GM12891 (cell line): ENCODE measurements at regions not wholly inside any gene's neighbourhood (a gene's known extent, or its start where the extent isn't known, plus 50 kb on each side); places are given as distances from the start of the nearest gene placed in this dataset.

Experiments
- DNase-seq: peaks from one replicate; pipeline ENCODE4 v3.0.0; 2011; ENCODE audit warnings: low spot score; ENCODE audit not compliant: insufficient read length
- FAIRE-seq: peaks from 2 replicates; lab custom pipeline; 2011; peaks lifted over from hg19 to GRCh38; lab: Jason Lieb, UNC
- PAX5 ChIP-seq: IDR thresholded peaks from 2 replicates; pipeline ENCODE4 v1.6.1; 2011; ENCODE audit warnings: low read length, moderate library complexity, mild to moderate bottlenecking; ENCODE audit not compliant: insufficient read depth, severe bottlenecking
- POLR2A ChIP-seq: IDR thresholded peaks from 2 replicates; pipeline ENCODE4 v1.6.1; 2011; ENCODE audit warnings: low read depth, low read length, control low read depth
- POLR2AphosphoS5 ChIP-seq: IDR thresholded peaks from 2 replicates; pipeline ENCODE4 v1.6.1; 2011; ENCODE audit warnings: low read depth, low read length, control low read depth
- POU2F2 ChIP-seq: IDR thresholded peaks from 2 replicates; pipeline ENCODE4 v1.6.1; 2011; ENCODE audit warnings: low read depth, mild to moderate bottlenecking, control low read depth, low read length, moderate library complexity
- SPI1 ChIP-seq: IDR thresholded peaks from 2 replicates; pipeline ENCODE4 v1.6.1; 2011; ENCODE audit warnings: low read depth, low read length, control low read depth
- TAF1 ChIP-seq: IDR thresholded peaks from 2 replicates; pipeline ENCODE4 v1.6.1; 2011; ENCODE audit warnings: low read depth, low read length, control low read depth

DNA sequence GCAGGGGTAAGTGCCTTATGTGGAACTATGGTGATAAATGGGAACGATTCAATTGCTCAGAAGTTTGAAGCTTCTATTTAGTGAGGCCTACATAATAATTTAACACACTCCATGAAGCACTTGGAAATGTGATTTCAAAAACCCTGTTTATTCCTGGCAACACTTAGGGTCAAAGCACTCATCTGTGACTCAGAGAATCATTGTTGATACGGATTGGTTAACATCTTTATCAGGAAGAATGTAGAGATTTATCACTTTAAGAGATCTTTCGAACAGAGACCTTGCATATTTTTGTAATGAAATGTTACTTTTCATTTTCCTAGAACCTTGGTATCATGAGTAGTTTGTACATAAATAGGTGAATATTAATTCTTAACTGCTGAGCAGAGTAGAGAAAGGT, 269.1 kb upstream of the SLIT2 start:
- DNase-seq (no peak), FAIRE-seq (no peak)
- TF ChIP-seq SPI1 (no peak), TAF1 (no peak), PAX5 (no peak), POLR2AphosphoS5 (no peak), POU2F2 (no peak), POLR2A (no peak)

DNA sequence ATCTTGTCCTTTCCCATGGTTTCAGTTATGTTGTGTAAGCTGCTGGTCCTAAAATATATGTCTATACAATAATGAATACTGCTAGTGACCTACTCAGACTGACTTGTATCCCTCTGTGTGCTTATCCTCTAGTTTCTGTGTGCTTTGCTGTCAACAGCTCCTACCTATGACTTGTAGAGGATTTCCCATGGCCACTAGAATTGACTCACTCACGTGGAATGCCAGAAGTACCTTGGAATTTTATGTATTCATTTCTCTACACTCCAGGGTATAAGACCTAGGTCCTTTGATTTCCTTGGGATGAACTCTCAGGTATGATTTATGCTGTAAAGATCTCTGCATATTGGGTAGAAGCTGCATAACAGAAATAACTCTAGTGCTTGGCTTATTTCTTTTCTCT, 279.9 kb upstream of the SLIT2 start:
- FAIRE-seq = no peak
- TF ChIP-seq POU2F2 (no peak), POLR2A (no peak), SPI1 (no peak), PAX5 (no peak), TAF1 (no peak), POLR2AphosphoS5 (no peak)
- DNase-seq = no peak

DNA sequence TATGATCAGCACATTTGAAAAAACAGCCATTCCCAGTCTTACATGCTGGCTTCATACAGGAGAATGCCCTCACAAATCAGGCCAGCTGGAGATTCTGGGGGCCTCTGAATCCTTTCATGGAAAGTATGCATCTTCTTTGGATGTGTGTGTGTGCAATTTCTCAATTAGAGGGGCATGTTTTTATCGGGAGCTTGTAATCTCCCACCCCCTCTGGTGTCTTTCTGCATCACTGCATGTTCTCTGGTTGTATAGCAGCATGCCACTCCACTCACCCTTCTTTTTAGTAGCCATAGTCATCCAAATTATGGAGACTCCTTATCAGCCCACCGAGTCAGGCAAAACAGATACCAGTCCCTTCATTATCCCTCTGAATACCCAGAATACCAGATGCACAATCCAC, 282.2 kb upstream of the SLIT2 start:
- DNase-seq = no peak
- TF ChIP-seq POU2F2 = no peak
- TF ChIP-seq POLR2A = no peak
- no peak for TF ChIP-seq TAF1
- no peak for TF ChIP-seq PAX5
- no peak for TF ChIP-seq SPI1
- TF ChIP-seq POLR2AphosphoS5 = no peak
- FAIRE-seq = no peak

DNA sequence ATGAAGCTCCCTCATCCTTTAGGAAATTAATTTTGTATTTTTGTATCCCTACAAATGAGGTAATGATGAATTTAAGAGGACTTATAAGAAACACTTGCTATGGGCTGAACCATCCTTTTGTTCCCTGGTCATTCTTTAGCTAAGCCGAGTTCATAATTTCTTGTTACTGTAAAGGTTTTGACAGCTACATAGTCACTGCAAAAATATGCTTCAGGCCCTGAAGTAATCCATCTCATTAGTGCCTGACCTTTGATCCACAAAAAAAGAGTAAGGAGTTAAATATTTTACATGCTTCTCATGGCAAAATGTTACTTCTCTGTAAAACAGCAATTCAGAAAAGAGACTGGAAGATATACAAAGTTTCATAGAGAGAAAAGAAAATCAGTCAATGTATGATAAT, 290.6 kb upstream of the SLIT2 start:
- TF ChIP-seq POLR2AphosphoS5 (no peak), PAX5 (no peak), POLR2A (no peak), TAF1 (no peak), POU2F2 (no peak), SPI1 (no peak)
- FAIRE-seq (no peak), DNase-seq (no peak)

DNA sequence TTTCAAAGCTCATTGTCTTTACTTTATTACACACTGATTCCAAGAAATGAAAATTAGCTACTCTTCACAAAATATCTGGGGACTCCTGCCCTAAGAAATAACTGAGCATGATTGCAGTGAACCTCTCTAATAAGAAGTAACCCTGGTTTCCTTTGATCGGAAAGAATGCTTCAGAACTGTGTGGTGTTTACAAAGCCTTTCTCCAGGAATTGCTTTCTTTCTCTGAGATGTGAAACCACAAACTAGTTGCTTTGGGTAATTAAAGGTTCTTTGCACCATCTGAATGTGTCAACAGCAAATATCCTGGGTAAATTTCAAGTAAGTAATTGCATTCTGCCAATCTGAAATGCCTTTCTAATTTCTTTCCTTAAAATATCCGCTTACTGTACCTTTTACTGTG, 292.9 kb upstream of the SLIT2 start:
- no peak for TF ChIP-seq POLR2A
- DNase-seq = no peak
- FAIRE-seq = no peak

DNA sequence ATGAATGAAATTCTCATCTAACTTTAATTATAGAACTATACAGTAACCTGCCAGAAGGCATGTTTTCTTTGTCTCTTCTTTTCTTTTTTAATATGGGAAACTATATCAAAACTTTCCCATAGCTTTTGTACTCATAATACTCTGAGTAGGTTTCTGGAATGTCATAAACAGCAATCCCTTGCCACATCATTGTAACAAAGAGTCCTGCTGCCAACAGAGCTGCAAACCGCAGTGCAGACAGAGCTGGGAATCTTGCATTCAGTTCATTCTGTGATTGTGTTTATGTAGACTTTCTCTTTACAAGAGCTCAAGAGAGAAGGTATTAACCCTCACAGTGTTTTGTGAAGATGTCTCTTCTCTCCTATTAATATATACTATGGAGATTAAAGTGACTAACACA, 304.4 kb upstream of the SLIT2 start:
- FAIRE-seq (no peak), DNase-seq (no peak)
- TF ChIP-seq TAF1 = no peak
- TF ChIP-seq PAX5 = no peak
- TF ChIP-seq SPI1 = no peak
- TF ChIP-seq POLR2AphosphoS5 = no peak
- TF ChIP-seq POU2F2 = no peak
- no peak for TF ChIP-seq POLR2A

DNA sequence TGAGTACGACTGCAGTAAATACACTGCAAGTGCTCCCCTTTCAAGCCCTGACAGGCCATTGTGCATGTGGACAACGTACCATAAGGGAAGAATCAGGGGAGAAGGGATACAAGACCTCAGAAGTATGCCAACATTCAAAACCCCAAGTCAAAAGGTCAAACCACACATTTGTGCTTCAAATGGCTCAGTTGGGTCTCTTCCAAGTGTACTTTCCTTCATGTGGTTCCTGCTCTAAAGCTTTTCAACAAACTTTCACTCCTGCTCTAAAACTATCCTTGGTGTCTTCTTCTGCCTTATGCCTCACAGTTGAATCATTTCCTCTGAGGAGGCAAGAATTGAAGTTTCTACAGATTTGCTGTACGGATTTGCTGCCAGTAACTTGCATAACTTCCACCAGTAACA, 305.7 kb upstream of the SLIT2 start:
- DNase-seq (no peak), FAIRE-seq (no peak)
- TF ChIP-seq PAX5 (no peak), POLR2A (no peak), POLR2AphosphoS5 (no peak), SPI1 (no peak), POU2F2 (no peak), TAF1 (no peak)

DNA sequence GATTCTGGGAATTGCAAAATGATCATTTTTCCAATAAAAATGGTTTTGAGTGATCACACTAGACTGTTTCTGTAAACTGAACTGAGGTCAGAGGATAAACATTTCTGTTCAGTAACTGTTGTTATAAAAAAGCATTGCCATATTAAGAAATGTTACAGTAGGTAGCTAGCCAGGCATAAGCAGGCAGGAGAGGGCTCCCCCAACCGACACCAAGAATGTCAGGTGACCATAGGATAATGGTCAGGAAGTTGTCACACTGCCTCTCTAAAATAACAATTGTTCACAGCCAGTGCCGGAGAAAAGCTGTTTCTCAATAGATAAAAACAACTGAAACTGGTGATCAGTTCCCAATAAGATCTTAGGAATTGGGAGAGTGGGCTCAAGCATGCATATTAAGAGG, 306.2 kb upstream of the SLIT2 start:
- FAIRE-seq = no peak
- no peak for TF ChIP-seq POLR2A
- TF ChIP-seq TAF1 = no peak
- no peak for TF ChIP-seq POLR2AphosphoS5
- TF ChIP-seq SPI1 = no peak
- no peak for TF ChIP-seq PAX5
- TF ChIP-seq POU2F2 = no peak

DNA sequence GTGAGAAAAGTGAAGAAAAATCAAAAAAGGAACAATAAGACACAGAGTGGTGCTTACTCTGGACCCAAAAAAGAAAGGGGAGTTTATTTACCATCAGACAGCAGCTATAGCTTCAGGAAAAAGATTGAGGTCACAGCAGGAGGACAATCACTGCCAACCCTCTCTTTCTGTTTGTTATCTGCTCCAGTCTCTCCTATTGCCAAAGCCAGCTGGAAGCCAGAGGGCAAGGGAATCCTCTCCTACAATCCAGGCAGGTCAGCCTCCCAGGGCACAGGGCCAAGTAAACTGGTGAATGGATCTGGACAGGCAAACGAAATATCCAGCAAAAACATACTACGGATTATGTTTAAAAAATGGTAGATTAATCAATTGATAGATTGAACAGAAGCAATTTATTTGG, 306.9 kb upstream of the SLIT2 start:
- DNase-seq (no peak), FAIRE-seq (no peak)
- no peak for TF ChIP-seq SPI1
- TF ChIP-seq PAX5 = no peak
- TF ChIP-seq POLR2A = no peak
- TF ChIP-seq TAF1 = no peak
- TF ChIP-seq POLR2AphosphoS5 = no peak
- TF ChIP-seq POU2F2 = no peak

More for the DNA sequence above, 306.2 kb upstream of the SLIT2 start:
- no peak for DNase-seq

DNA sequence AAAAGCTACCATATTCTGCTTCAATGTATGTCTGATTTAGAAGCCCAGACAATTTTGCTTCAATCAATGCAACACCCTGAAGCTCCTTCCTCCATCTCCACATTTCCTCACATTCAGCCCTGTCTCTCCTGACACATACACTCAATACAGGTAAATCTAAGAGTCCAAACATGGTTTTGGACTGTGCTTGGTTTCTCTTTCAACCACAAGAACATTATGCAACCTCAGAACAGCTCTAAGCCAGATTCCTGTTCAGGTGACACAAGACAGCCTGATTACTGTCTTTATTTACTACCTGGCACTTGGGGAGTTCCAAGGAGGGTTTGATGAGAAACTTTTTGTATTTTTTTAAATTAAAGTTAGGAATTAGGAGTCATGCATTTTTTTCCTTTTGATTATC, 307.5 kb upstream of the SLIT2 start:
- no peak for DNase-seq

DNA sequence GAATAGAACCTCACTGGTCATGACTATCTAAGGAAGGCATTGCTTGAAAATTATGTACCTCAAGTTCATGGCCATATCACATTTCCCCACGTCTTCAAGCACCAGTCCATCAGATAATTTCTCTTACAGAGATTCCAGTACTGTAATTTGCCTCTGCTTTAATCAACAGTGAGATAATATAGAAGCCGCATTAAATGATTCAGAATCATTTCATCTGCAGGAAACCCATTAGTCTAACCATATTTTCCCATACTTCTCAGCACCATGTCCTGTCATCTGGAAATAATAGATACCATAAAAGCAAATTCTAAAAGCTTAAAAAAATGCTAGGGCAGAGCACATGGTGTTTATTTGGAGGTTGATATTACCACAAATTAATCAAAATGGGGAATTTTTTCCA, 310.3 kb upstream of the SLIT2 start:
- no peak for FAIRE-seq
- no peak for TF ChIP-seq PAX5

More for the DNA sequence above, 307.5 kb upstream of the SLIT2 start:
- FAIRE-seq = no peak
- no peak for TF ChIP-seq POU2F2
- TF ChIP-seq TAF1 = no peak
- no peak for TF ChIP-seq PAX5
- TF ChIP-seq POLR2AphosphoS5 = no peak
- no peak for TF ChIP-seq SPI1
- no peak for TF ChIP-seq POLR2A

More for the DNA sequence above, 310.3 kb upstream of the SLIT2 start:
- DNase-seq = no peak
